ENCODE measurements at regions not wholly inside any gene's neighbourhood (a gene's known extent, or its start where the extent isn't known, plus 50 kb on each side); places are given as distances from the start of the nearest gene placed in this dataset.
"Not testable (repeated sequence)": the region's sequence is repeated elsewhere in the genome, so short reads cannot be mapped to it uniquely, and the experiment has no call there.

DNA sequence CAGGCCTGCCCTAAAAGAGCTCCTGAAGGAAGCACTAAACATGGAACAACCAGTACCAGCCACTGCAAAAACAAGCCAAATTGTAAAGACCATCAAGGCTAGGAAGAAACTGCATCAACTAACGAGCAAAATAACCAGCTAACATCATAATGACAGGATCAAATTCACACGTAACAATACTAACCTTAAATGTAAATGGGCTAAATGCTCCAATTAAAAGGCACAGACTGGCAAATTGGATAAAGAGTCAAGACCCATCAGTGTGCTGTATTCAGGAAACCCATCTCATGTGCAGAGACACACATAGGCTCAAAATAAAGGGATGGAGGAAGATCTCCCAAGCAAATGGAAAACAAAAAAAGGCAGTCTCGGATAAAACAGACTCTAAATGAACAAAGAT lies 117.7 kb upstream of the ETV3 start:
- DNase-seq (ENCODE audit: low read depth) = not testable (repeated sequence)

DNA sequence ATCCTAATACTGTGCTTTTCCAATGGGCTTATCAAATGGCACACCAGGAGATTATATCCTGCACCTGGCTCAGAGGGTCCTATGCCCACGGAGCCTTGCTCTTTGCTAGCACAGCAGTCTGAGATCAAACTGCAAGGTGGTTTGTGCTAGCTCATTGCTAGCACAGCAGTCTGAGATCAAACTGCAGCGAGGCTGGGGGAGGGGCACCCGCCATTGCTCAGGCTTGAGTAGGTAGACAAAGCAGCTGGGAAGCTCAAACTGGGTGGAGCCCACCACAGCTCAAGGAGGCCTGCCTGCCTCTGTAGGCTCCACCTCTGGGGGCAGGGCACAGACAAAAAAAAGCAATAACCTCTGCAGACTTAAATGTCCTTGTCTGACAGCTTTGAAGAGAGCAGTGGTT lies 116.0 kb upstream of the ETV3 start:
- DNase-seq (ENCODE audit: low read depth) = not testable (repeated sequence)

DNA sequence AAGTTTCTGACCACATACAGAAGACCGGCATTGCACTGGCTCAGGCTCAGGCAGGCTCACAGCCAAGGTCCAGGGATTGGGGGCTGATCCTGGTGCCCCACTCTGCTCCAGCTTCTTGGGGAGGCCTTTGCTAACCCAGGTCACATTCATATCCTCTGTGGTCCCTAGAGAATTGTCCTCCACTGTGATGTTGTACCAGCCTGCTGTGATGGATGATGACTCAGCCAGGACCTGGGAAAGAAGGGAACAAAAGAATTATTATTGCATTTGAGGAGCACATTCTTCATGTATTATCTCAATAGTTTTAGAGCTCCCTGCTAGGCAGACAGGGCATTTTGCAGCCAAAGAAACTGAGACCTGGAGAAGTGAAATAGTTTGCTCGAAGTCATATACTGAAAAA lies 114.3 kb upstream of the ETV3 start:
- no peak for DNase-seq (ENCODE audit: low read depth)

DNA sequence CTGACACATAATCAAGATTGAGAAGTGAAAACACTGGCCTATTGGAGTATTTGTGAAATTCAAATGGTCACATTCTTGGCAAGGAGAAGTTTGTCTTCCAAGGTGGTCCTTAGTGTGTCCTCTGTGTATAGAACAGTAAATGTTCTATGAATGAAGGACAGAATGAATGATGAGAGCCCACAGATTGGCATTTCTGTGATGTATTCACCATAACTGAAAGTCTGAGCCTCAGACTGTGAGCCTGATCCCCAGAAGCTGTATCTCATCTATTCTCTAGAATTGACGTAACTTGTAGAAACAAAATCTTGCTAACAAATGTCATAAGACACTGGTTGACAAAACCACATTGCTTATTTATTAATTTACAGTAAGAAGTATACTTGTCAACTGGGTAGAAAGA lies 111.5 kb upstream of the ETV3 start:
- DNase-seq (ENCODE audit: low read depth) = no peak

DNA sequence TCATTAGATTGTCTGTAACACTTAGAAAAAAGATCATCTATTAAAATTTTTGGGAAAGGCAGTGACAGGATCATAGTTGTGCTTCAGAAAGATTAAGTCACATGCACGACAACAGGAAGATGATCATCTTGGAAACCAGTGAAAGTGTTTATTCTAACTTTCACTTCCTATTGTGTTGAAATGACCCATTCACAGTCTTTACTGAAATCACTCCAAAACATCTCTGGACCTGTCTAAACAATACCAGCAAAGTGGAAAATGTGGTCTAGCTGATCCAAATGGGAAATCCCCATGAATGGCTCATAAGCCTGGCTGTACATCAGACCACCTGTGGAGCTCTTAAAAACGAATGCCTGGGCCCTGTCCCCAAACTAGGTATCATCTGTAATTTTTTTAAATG lies 111.1 kb upstream of the ETV3 start:
- no peak for DNase-seq (ENCODE audit: low read depth)

DNA sequence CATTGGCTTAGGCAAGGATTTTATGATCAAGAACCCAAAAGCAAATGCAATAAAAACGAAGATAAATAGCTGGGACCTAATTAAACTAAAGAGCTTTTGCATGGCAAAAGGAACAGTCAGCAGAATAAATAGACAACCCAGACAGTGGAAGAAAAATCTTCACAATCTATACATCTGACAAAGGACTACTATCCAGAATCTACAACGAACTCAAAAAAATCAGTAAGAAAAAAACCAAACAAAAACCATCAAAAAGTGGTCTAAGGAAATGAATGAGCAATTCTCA lies 109.5 kb upstream of the ETV3 start:
- not testable (repeated sequence) for DNase-seq (ENCODE audit: low read depth)

DNA sequence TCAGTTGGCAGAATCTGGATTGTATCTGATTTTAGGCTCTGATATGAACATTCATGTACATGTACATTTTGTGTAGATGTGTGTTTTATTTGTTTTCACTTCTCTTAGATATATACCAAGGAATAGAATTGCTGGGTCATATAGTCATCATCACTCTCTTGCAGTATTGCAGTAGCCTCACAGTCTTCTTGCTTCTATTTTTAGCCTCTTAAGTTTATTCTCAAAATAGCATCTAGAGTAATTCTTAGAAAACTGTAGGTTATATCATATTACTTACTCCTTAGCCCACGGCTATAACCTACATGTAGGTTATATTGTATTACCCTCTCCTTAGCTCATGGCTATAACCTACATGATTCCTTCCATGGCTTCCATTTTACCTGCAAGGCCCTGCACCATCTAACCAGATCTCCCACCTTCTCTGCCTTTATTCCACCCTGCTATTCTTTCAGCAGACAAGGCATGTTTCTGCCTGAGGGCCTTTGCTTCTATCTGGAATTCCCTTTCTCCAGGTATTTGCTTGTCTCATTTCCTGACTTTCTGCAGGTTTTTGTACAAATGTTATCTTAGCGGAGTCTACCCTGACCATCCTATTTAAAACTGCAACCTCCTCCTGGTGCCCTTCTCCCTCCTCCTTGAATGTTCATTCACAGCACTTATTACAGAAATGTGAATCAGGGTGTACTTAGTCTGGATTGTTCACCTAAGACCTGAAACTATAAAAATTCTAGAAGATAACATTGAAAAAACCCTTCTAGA lies 109.0 kb upstream of the ETV3 start:
- DNase-seq (ENCODE audit: low read depth) = no peak

DNA sequence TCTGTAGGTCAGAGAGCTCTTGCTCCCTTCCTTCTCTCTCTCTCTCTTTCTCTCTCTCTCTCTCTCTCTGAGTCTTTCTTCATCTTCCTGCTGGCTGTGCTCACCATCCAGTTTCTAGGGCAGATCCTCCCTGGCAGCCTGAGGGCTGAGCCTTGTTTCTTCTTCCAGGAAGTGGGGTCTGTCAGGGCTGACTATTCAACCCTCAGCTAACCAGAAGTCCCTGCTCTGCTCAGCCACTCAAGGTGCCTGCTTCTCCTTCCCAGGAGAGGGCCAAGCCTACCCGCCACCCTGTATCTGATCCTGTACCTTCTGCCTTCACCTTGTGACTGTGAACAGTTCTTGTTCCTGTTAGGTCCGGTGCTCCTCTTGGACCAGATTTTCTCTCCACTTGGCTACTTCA lies 107.6 kb upstream of the ETV3 start:
- DNase-seq (ENCODE audit: low read depth) = no peak

DNA sequence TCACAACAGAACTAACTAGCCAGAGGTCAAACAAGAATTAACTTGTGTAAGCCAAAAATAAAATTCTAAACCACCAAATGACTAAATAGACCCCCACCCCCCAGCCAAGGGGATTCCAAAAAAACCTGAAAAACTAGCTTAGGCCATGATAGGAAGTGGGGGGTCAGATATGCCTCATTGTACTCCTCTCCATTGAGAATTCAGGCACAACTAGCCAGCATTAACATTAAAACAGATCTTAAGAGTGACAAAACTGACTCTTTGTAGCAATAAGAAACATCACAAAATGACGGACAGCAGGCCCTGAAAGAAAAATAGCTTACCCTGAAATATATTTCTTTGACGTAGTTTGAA lies 103.0 kb upstream of the ETV3 start:
- DNase-seq (ENCODE audit: low read depth) = no peak

DNA sequence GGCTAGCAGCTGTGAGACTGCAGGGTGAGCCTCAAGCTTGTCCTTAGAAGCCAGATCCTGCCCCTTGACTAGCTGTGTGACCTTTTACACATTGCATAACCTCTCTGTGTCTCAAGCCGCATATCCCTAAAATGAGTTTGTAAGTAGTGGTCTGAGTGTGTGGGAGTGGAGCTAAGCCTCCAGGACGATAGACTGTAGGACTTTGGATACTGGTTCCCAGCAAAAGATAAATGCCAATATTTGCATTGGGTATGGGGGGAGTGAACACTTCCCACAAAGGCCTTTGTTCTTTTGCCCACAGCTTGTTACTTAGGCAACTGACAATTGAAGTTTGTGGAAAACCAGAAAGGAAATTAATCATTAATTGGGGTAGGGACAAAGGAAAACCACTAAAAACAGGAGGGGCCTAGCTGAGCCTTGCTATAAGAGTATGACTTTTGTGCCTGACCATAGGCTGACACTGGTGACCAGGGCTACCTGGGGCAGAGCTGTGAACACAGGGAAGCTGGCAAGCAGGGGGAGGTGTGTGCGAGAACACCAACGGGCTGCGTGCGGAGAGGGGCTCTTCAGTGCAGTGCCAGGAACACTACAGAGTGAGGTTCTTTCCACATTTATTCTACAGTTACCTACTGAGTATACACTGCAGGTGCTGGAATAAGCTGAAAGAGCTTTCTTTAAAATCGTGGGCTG lies 102.4 kb upstream of the ETV3 start:
- no peak for DNase-seq (ENCODE audit: low read depth)

DNA sequence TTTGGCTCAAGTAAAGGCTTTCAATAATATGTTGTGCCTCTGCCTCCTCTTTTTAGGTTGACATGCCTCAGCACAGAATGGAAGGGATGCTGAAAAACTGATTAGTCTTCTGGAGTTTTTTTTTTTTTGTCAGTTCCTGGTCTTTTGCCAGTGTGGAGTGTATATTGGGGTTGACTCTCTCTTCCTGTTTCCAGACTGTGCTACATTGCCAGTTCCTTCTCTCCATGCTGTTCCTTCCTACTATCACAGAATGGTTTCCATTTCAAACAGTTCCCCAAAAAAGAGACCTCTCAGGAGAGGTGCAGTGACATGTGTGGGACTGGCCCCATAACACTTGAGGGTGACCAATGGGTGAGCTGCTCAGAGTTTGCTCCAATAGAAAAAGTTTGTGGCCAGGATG lies 101.7 kb upstream of the ETV3 start:
- no peak for DNase-seq (ENCODE audit: low read depth)

DNA sequence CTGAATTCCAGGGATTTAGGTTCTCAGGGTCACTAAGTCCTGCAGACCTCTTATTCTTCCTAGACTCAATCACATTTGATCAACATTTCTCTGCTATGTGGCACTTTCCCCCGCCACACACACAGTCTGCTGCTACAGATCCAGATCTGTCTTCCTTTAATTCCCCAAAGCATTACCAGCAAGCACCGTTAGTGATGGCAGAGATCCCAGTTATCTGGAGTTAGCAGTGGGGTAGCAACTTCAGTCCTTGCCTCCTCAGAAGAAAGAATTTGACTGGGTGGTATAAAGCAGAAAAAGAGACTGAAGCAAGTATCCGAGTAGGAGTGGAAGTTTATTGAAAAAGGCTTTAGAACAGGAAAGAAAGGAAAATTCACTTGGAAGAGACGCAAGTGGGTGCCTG lies 100.4 kb upstream of the ETV3 start:
- DNase-seq (ENCODE audit: low read depth) = no peak

DNA sequence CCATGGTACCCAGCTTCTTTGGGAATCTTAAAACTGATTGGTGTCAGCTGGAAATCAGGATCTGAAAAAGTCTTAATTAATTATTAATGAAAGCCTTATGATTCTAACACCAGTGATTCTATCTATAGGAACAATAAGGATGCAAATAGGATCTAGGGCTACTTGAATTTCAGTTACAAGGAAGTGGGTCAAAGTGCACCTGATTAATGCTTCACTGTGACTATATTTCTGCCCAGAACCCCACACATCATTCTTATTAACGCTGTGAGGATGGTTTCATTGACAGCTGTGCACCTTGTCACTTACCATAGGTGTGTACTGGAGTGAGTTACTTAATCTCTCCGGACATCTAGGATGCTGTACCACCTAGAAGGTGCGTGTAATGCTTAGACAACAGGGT lies 99.8 kb upstream of the ETV3 start:
- no peak for DNase-seq (ENCODE audit: low read depth)

DNA sequence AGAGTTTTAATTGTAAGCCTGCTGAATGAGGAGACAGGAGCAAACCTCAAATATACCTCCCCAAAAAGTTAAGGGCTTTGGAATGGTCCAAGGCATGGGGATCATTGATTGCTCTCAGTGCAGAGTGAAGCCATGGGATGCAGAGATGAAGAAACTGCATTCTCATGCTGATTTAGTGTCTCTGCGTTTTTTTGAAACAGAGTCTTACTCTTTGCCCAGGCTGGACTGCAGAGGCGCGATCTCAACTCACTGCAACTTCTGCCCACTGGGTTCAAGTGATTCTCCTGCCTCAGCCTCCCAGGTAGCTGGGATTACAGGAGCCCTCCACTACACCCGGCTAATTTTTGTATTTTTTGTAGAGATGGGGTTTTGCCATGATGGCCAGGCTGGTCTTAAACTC lies 99.3 kb upstream of the ETV3 start:
- no peak for DNase-seq (ENCODE audit: low read depth)

DNA sequence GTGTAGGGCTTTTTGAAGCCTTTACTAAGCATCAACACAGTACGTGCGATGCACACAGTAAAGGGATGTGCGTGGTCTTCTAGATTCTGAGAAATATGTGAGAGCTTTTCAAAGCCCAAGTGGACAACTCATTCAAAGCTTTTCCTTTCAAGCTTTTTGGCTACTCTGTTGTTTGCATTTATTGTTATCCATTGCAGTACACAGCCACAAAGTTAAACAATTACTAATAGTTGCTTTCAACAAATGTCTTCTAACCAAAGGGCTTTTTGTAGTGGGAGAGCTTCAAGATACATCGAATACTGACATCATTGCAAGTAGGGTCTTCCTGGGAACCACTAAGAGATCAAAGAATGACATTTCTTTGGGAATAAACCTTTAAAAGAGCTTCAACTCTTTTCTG lies 97.9 kb upstream of the ETV3 start:
- no peak for DNase-seq (ENCODE audit: low read depth)

DNA sequence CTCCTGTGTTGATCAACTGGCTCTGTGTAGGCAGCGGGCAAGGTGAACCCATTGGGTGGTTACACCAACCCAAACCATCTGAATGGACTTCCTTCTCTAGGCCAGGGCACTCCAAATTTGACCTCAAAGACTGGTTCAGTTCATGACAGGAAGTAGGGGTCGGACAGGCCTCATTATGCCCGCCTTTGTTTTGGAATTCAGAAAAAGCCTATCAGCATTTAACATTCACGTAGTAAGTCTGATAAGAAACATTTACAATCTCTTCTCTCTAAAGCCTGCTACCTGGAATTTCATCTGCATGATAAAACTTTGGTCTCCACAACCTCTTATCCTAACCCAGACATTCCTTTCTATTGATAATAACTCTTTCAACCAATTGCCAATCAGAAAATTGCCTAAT lies 97.1 kb upstream of the ETV3 start:
- no peak for DNase-seq (ENCODE audit: low read depth)

DNA sequence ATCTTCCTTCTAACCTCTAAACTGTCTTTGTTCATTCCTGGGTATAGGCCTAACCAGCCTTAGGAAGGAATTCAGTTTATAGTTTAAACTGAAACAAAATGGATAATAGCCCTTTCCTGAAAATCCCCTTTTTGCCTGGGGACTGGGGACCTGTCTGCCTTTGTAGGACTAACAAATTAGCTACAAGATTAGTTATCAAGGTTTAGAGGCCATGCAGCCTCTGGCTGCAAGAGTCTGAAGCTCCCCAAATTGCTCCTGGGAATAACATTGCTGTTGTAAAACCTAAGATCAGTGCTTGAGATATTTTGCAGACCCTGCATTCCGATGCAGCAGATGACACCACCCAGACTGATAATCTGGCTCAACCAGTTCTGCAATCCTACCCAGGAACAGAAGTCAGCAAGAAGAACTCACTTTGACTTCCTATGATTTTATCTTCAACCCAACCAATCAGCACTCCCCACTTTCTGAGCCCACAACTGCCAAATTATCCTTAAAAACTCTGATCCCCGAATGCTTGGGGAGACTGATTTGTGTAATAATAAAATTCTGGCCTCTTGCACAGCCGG lies 96.6 kb upstream of the ETV3 start:
- no peak for DNase-seq (ENCODE audit: low read depth)

DNA sequence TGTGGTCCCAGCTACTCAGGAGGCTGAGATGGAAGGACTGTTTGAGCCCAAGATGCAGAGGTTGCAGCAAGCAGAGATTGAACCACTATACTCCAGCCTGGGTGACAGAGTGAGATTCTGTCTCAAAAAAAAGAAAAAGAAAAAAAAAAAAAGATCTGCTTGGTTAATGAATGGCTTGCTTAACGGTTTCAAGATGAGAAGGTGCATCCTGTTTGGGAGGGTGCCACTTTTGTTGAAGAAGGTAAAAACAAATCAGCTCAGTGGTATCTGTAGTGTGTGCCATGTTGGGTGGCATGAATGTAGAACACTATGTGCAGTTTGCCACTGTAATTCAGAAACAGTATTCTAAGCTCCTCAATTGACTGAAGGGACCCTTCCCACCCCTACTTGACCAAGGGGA lies 94.9 kb upstream of the ETV3 start:
- DNase-seq (ENCODE audit: low read depth) = no peak

DNA sequence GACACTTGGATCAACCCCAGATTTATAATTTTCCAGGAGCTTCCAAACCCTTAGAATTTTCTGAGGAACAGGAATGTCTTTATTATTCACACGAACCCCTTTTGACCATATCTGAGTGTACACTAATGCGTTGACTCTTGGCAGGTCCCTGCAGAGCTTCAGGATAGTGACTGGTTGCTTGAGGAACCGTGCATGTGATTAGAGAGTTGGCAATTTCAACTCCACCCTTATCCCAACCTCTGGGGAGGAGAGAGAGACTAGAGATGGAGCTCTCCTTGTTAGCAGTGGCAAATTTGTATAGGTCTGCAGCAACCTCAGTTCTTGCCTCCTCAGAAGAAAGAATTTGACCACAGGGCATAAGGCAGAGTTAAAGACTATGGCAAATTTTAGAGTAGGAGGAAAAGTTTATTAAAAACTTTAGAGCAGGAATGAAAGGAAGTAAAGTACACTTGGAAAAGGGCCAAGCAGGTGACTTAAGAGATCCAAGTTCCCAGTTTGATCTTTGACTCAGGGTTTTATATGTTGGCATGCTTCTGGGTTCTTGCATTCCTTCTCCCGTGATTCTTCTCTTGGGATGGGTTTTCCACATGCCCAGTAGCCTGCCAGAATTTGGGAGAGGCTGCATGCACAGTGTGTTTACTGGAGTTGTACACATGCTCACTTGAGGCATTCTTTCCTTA lies 93.8 kb upstream of the ETV3 start:
- no peak for DNase-seq (ENCODE audit: low read depth)

DNA sequence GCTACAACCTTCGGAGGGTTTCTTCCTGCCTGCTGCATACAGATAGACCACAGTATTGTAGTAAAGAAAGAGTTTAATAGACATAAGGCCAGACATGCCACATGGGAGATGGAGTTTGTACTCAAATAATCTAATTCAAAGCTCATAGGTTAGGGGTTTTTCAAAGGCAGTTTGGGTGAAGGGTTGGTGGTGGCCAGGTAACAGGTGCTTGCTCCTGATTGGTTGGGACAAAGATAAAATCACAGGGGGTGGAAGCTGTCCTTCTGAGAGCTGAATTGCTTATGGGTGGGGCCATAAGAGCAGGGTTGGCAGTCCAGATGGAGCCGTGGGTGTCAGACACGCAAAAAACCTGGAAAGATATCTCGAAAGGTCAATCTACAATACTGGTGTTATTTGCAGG lies 92.3 kb upstream of the ETV3 start:
- no peak for DNase-seq (ENCODE audit: low read depth)

DNA sequence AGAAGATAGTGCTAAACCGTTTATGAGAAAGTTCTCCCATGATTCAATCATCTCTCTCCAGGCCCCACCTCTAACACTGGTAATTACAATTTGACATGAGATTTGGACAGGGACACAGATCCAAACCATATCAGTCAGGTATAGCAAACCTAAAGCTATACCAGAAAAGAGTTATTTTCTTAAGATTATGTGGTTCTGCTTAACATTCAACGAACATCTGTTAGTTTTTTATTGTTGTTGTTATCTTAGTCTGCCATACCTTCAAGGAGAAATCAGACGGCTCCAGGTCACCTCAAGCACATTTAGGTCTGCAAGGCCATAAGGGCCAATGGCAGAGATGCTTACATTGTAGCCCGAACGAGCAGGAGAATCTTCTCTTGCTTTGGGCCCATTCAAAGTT lies 89.5 kb upstream of the ETV3 start:
- no peak for DNase-seq (ENCODE audit: low read depth)

DNA sequence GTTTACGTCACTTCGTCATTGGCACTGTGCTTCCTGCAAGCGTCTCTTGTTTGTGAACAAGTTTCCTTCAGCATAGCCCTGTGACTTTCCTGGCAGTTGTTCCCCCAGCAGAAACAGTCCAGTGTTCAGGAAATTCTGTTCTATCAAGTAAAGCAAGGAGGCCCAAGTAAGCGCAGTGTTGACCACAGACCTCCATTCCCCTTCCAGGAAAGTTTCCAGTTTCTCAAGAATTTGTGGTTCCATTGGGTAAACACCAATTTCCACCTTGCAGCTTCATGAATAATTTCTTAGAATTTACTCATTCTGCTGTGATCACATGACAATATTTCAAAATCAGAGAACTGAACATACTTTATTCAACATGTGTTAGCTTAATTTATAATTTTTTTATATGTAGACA lies 88.5 kb upstream of the ETV3 start:
- no peak for DNase-seq (ENCODE audit: low read depth)

DNA sequence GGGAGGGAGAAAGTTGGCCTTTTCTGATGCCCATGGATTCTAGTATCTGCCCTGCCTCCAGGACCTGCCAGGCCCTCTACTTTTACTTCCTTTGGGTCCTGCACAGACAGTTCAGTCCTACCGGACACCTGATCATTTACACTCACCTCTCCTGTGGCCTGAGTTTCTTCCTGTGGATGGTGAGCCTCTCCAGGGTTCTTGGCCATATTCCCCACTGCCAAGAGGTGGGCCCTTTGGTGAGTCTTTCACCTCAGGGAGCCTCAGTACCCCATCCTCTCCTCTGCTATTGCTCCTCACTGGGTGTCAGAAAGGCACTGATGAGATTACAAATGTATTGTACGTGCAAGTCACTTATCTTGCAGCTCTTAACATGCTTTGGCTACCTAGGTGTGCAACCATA lies 81.4 kb upstream of the ETV3 start:
- no peak for DNase-seq (ENCODE audit: low read depth)

DNA sequence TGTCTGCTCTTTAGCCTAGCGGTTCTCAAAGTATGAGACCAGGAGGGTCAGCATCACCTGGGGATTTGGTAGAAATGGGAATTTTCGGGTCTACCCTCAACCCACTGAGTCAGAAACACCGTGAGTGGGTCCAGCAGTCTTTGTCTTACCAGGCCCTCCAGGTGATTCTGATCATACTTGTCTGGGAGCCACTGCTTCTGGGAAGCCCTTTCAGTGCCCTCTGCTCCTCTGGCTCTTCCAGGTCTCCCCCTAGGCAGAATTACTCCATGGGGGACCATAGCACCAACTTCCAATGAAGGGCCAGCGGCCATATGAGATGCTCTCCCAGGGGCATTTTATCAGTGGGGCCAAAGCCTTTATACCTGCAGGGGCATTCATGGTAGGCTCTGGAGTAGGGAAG lies 81.0 kb upstream of the ETV3 start:
- DNase-seq (ENCODE audit: low read depth) = no peak
